Stromal cell of bone marrow (primary cell): ENCODE measurements at regions not wholly inside any gene's neighbourhood (a gene's known extent, or its start where the extent isn't known, plus 50 kb on each side); places are given as distances from the start of the nearest gene placed in this dataset.
A peak's percentile ranks its signal among the peaks of the same experiment; 100 is the strongest.

Source experiments
- DNase-seq: peaks from one replicate; pipeline ENCODE4 v3.0.0-alpha.2; 2012; ENCODE audit warnings: low read depth

GRCh38 chr4:15130441-15130840 is 128.2 kb downstream of the CPEB2 start:
- DNase-seq = no peak

- DNase-seq = no peak
Observed at GRCh38 chr4:15131551-15131950, 129.3 kb downstream of the CPEB2 start.

- DNase-seq = no peak
Observed at GRCh38 chr4:15132739-15133138, 130.5 kb downstream of the CPEB2 start.

GRCh38 chr4:15139599-15139998 is 137.3 kb downstream of the CPEB2 start:
- no peak for DNase-seq

- no peak for DNase-seq
Observed at GRCh38 chr4:15142201-15142600, 139.9 kb downstream of the CPEB2 start.

GRCh38 chr4:15143551-15143950 is 141.3 kb downstream of the CPEB2 start:
- no peak for DNase-seq

- DNase-seq = no peak
Observed at GRCh38 chr4:15144249-15144966, 142.1 kb downstream of the CPEB2 start.

GRCh38 chr4:15144967-15145295 is 142.7 kb downstream of the CPEB2 start:
- DNase-seq = no peak

GRCh38 chr4:15145709-15146108 is 143.4 kb downstream of the CPEB2 start:
- DNase-seq = no peak

GRCh38 chr4:15147714-15148113 is 145.4 kb downstream of the CPEB2 start:
- DNase-seq = no peak

GRCh38 chr4:15148199-15148598 is 145.9 kb downstream of the CPEB2 start:
- DNase-seq = no peak

- DNase-seq = no peak
Observed at GRCh38 chr4:15148691-15149090, 146.4 kb downstream of the CPEB2 start.

GRCh38 chr4:15149234-15149838 is 147.1 kb downstream of the CPEB2 start:
- no peak for DNase-seq

- DNase-seq = peak; percentile 63
Observed at GRCh38 chr4:15149839-15150592, 147.7 kb downstream of the CPEB2 start.

GRCh38 chr4:15150631-15151030 is 148.3 kb downstream of the CPEB2 start:
- no peak for DNase-seq

- no peak for DNase-seq
Observed at GRCh38 chr4:15151033-15151432, 148.8 kb downstream of the CPEB2 start.

- DNase-seq = no peak
Observed at GRCh38 chr4:15153662-15154061, 151.4 kb downstream of the CPEB2 start.

- DNase-seq = no peak
Observed at GRCh38 chr4:15158406-15159091, 156.3 kb downstream of the CPEB2 start.

GRCh38 chr4:15159477-15160019 is 157.3 kb downstream of the CPEB2 start:
- no peak for DNase-seq

GRCh38 chr4:15161439-15161838 is 159.2 kb downstream of the CPEB2 start:
- peak; percentile 44 for DNase-seq

- DNase-seq = no peak
Observed at GRCh38 chr4:15162046-15162445, 159.8 kb downstream of the CPEB2 start.
